Activated naive CD4-positive, alpha-beta T cell treated with anti-CD3 and anti-CD28 coated beads, Interleukin-2, amount 50 U/mL, for 72 hours (primary cell): ENCODE measurements at regions not wholly inside any gene's neighbourhood (a gene's known extent, or its start where the extent isn't known, plus 50 kb on each side); places are given as distances from the start of the nearest gene placed in this dataset.

ENCODE experiments used
- ATAC-seq, 2 donors: fragments of 150-1000 bp; cut with Tn5 transposase; 2 replicates each; pipeline ENCODE4 v1.10.0; 2021; ENCODE audit warnings: mild to moderate bottlenecking in 2 of 2, moderate library complexity in 2 of 2
- DNase-seq, 2 donors: peaks; one replicate each; pipeline ENCODE4 v3.0.0; 2021 to 2022; ENCODE audit warnings: low spot score in 2 of 2
- H3K27ac Mint-ChIP-seq, 2 donors: one replicate each; pipeline ENCODE4 v1.8.0; 2022; ENCODE audit warnings: mild to moderate bottlenecking in 2 of 2, mixed read lengths in 2 of 2
- H3K36me3 Mint-ChIP-seq, 2 donors: one replicate each; pipeline ENCODE4 v1.8.0; 2022; ENCODE audit warnings: mixed read lengths in 2 of 2
- H3K9me3 Mint-ChIP-seq, 2 donors: one replicate each; pipeline ENCODE4 v1.8.0; 2022; ENCODE audit warnings: mixed read lengths in 2 of 2

- ATAC-seq (no peak), DNase-seq (no peak)
- Mint-ChIP-seq H3K27ac (no peak overlapping the region), H3K36me3 (no peaks in the 10 kb centered on the region), H3K9me3 (no peaks in the 10 kb centered on the region)
Measured at GRCh38 chrX:10773318-10773717, 152.9 kb upstream of the MID1 start.

GRCh38 chrX:10781847-10782530, 161.6 kb upstream of the MID1 start:
- H3K9me3 Mint-ChIP-seq, result no peaks in the 10 kb centered on the region
- DNase-seq (no peak), ATAC-seq (no peak)
- no peaks in the 10 kb centered on the region for H3K36me3 Mint-ChIP-seq
- H3K27ac Mint-ChIP-seq, result no peak overlapping the region

GRCh38 chrX:10783451-10783995, 163.1 kb upstream of the MID1 start:
- Mint-ChIP-seq H3K36me3 (no peaks in the 10 kb centered on the region), H3K27ac (no peak overlapping the region), H3K9me3 (no peaks in the 10 kb centered on the region)
- DNase-seq, result no peak
- no peak for ATAC-seq

- H3K27ac Mint-ChIP-seq, result no peak overlapping the region
- H3K9me3 Mint-ChIP-seq, result no peaks in the 10 kb centered on the region
- ATAC-seq (no peak), DNase-seq (no peak)
- no peaks in the 10 kb centered on the region for H3K36me3 Mint-ChIP-seq
Measured at GRCh38 chrX:10787264-10787663, 166.9 kb upstream of the MID1 start.

- Mint-ChIP-seq H3K36me3 (no peaks in the 10 kb centered on the region), H3K27ac (no peak overlapping the region), H3K9me3 (no peaks in the 10 kb centered on the region)
- ATAC-seq, result no peak
- no peak for DNase-seq
Measured at GRCh38 chrX:10794203-10794630, 173.8 kb upstream of the MID1 start.

DNA sequence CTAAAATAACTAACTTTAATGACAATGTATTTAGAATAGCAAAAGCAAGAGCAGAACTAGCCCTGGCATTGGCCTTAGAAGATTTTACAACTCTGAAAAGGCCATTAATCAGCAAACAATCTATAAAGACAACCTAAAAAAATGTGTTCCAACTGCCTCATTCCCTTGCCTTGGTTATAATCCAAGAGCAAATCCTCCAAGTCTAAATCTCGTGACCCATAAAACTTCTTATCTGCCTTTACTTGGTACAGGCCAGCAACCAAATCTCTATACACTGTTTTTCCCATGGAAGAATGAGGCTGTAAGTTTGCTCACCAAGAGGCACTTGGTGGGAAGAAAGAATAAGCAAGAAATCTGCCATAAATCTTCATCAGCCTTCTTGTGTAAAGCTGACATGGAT, 175.3 kb upstream of the MID1 start:
- no peak for DNase-seq
- no peak overlapping the region for H3K27ac Mint-ChIP-seq
- no peaks in the 10 kb centered on the region for H3K9me3 Mint-ChIP-seq
- no peak for ATAC-seq
- H3K36me3 Mint-ChIP-seq, result no peaks in the 10 kb centered on the region

DNA sequence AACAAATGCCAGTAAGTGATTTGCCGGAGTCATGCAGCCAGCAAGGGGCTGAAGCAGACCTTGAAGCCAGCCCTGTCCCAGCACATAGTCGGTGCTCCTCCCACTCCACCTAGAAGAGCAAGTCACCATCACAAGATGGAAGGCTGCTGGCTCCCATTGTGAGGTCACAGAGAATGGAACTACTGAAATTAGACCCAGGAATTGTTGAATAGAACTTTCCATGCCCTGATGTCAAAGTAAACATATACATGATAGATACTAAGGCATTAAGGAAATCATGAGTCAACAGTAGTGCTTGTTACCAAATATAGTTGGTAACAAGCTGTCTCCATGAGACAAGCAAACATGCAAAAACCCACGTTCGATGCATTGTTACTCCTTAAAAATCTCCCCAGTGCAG, 177.1 kb upstream of the MID1 start:
- H3K9me3 Mint-ChIP-seq, result no peaks in the 10 kb centered on the region
- H3K27ac Mint-ChIP-seq, result no peak overlapping the region
- ATAC-seq, result no peak

GRCh38 chrX:10798041-10798440, 177.7 kb upstream of the MID1 start:
- H3K9me3 Mint-ChIP-seq, result no peaks in the 10 kb centered on the region
- DNase-seq, result no peak
- no peak overlapping the region for H3K27ac Mint-ChIP-seq
- no peaks in the 10 kb centered on the region for H3K36me3 Mint-ChIP-seq
- no peak for ATAC-seq

More for the DNA sequence above, 177.1 kb upstream of the MID1 start:
- no peak for DNase-seq
- no peaks in the 10 kb centered on the region for H3K36me3 Mint-ChIP-seq

GRCh38 chrX:10800796-10801195, 180.4 kb upstream of the MID1 start:
- no peak for ATAC-seq
- no peak for DNase-seq
- no peaks in the 10 kb centered on the region for H3K36me3 Mint-ChIP-seq
- no peaks in the 10 kb centered on the region for H3K9me3 Mint-ChIP-seq
- no peak overlapping the region for H3K27ac Mint-ChIP-seq

DNA sequence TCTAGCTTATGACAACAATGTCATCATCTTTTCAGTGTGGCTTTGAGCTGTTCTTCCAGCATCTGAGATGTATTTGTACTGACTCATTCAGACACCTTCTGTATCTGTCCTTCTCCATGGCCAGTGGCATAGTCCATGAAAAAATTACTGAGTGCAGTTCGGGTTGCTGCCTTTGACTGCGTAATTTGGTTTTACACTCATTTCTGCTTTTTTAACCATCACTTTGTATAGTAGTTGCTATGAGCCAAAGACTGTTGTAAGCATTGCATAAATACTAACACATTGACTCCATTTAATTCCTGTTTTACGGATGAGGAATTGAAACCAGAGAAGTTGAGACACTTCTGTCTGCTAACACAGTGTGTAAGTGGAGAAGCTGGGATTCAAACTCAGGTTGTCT, 190.7 kb upstream of the MID1 start:
- Mint-ChIP-seq H3K36me3 (peaks cover 0 to 4% of the 10 kb centered on the region in 2 donors), H3K27ac (no peak overlapping the region), H3K9me3 (peaks cover 4% of the 10 kb centered on the region in 2 donors)
- DNase-seq (no peak), ATAC-seq (no peak)

GRCh38 chrX:10813761-10814160, 193.4 kb upstream of the MID1 start:
- ATAC-seq (no peak), DNase-seq (no peak)
- peaks cover 4% of the 10 kb centered on the region in 2 donors for H3K9me3 Mint-ChIP-seq
- peaks cover 0 to 4% of the 10 kb centered on the region in 2 donors for H3K36me3 Mint-ChIP-seq
- H3K27ac Mint-ChIP-seq, result no peak overlapping the region

- ATAC-seq, result no peak
- no peaks in the 10 kb centered on the region for H3K36me3 Mint-ChIP-seq
- H3K27ac Mint-ChIP-seq, result no peak overlapping the region
Measured at GRCh38 chrX:10818651-10819050, 198.3 kb upstream of the MID1 start.

GRCh38 chrX:10819973-10820372, 199.6 kb upstream of the MID1 start:
- H3K9me3 Mint-ChIP-seq, result no peaks in the 10 kb centered on the region
- H3K36me3 Mint-ChIP-seq, result no peaks in the 10 kb centered on the region
- no peak for DNase-seq
- H3K27ac Mint-ChIP-seq, result no peak overlapping the region
- no peak for ATAC-seq

More at GRCh38 chrX:10818651-10819050, 198.3 kb upstream of the MID1 start:
- H3K9me3 Mint-ChIP-seq, result no peaks in the 10 kb centered on the region
- DNase-seq, result no peak

GRCh38 chrX:10821293-10821692, 200.9 kb upstream of the MID1 start:
- Mint-ChIP-seq H3K27ac (no peak overlapping the region), H3K9me3 (no peaks in the 10 kb centered on the region)
- no peak for ATAC-seq

DNA sequence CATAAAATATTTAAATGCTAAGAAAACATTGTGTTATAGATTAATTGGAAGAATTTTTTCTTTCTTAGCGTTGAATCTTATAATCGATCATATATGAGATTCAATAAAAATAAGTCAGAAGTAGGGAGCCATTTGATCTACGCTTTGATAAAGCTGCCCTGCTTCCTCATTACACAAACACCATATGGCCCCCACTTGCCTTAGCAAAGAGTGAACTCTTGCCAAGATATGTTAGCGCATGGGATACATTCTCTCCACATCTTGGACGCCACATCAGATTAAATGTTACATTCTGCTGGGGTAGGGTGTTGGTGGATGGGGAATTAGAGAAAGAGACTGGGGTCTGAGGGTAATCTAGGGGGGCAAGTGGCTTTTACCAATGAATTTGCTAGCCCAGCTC, 207.7 kb upstream of the MID1 start:
- ATAC-seq (no peak), DNase-seq (no peak)
- no peak overlapping the region for H3K27ac Mint-ChIP-seq
- H3K36me3 Mint-ChIP-seq, result no peaks in the 10 kb centered on the region
- peaks cover 0 to 5% of the 10 kb centered on the region in 2 donors for H3K9me3 Mint-ChIP-seq

More at GRCh38 chrX:10821293-10821692, 200.9 kb upstream of the MID1 start:
- H3K36me3 Mint-ChIP-seq, result no peaks in the 10 kb centered on the region
- DNase-seq, result no peak

GRCh38 chrX:10828640-10829039, 208.3 kb upstream of the MID1 start:
- Mint-ChIP-seq H3K27ac (no peak overlapping the region), H3K9me3 (peaks cover 0 to 5% of the 10 kb centered on the region in 2 donors), H3K36me3 (no peaks in the 10 kb centered on the region)
- DNase-seq (no peak), ATAC-seq (no peak)

- Mint-ChIP-seq H3K36me3 (no peaks in the 10 kb centered on the region), H3K27ac (no peak overlapping the region), H3K9me3 (peaks cover 0 to 2% of the 10 kb centered on the region in 2 donors)
- no peak for DNase-seq
- ATAC-seq, result no peak
Measured at GRCh38 chrX:10831716-10832502, 211.5 kb upstream of the MID1 start.
